OCI-LY1 (cell line): ENCODE measurements at regions not wholly inside any gene's neighbourhood (a gene's known extent, or its start where the extent isn't known, plus 50 kb on each side); places are given as distances from the start of the nearest gene placed in this dataset.

Source experiments
- H2AFZ ChIP-seq: fragments of 200-600 bp; sonication (generic), shearing (Covaris generic); 2 replicates; pipeline ENCODE4 v1.6.0; 2014; ENCODE audit warnings: antibody characterized with exemption, mild to moderate bottlenecking, low read length
- H3F3A ChIP-seq: fragments of 200-600 bp; sonication (generic), shearing (Covaris generic); 2 replicates; pipeline ENCODE4 v1.6.0; 2014; ENCODE audit warnings: mild to moderate bottlenecking, antibody characterized with exemption, low read length, moderate library complexity; ENCODE audit not compliant: insufficient read depth
- H3K27ac ChIP-seq: fragments of 200-600 bp; sonication (generic); 2 replicates; pipeline ENCODE4 v1.5.1; 2014; ENCODE audit warnings: low read length, mixed run types, mild to moderate bottlenecking, low read depth; ENCODE audit not compliant: poor library complexity, severe bottlenecking
- H3K27me3 ChIP-seq: fragments of 200-600 bp; sonication (generic); 2 replicates; pipeline ENCODE4 v1.6.0; 2014; ENCODE audit warnings: antibody characterized with exemption, mild to moderate bottlenecking, low read length, moderate library complexity; ENCODE audit not compliant: insufficient read depth
- H3K36me3 ChIP-seq: fragments of 200-600 bp; sonication (generic); 2 replicates; pipeline ENCODE4 v1.6.1; 2014; ENCODE audit warnings: mild to moderate bottlenecking, antibody characterized with exemption, low read length, moderate library complexity, mixed read lengths; ENCODE audit not compliant: insufficient read depth
- H3K4me1 ChIP-seq: fragments of 200-600 bp; sonication (generic); 2 replicates; pipeline ENCODE4 v1.5.1; 2014; ENCODE audit warnings: mild to moderate bottlenecking, low read length, moderate library complexity; ENCODE audit not compliant: insufficient read depth, severe bottlenecking
- H3K4me2 ChIP-seq: fragments of 200-600 bp; sonication (generic), shearing (Covaris generic); 2 replicates; pipeline ENCODE4 v1.6.1; 2014; ENCODE audit warnings: low read length
- H3K4me3 ChIP-seq: fragments of 200-600 bp; sonication (generic); 2 replicates; pipeline ENCODE4 v1.5.1; 2014; ENCODE audit warnings: low read length, low read depth, mild to moderate bottlenecking, mixed read lengths; ENCODE audit not compliant: poor library complexity, severe bottlenecking
- H3K79me2 ChIP-seq: fragments of 200-600 bp; shearing (Covaris generic); 2 replicates; pipeline ENCODE4 v1.6.1; 2016; ENCODE audit warnings: mixed run types, low read length, mixed read lengths; ENCODE audit not compliant: insufficient read depth
- H3K9ac ChIP-seq: fragments of 200-600 bp; sonication (generic), shearing (Covaris generic); 2 replicates; pipeline ENCODE4 v1.6.1; 2014; ENCODE audit warnings: mild to moderate bottlenecking, low read length, mixed read lengths
- H3K9me2 ChIP-seq: fragments of 200-600 bp; sonication (generic), shearing (Covaris generic); 2 replicates; pipeline ENCODE4 v1.6.1; 2014; ENCODE audit warnings: low read depth, mild to moderate bottlenecking, low read length, mixed read lengths
- H3K9me3 ChIP-seq: fragments of 200-600 bp; shearing (Covaris generic); 2 replicates; pipeline ENCODE4 v1.6.1; 2014; ENCODE audit warnings: low read length, mixed read lengths
- H4K20me1 ChIP-seq: fragments of 200-600 bp; sonication (generic), shearing (Covaris generic); 2 replicates; pipeline ENCODE4 v1.6.0; 2016; ENCODE audit warnings: mild to moderate bottlenecking, low read length; ENCODE audit not compliant: insufficient read depth
- EZH2 ChIP-seq: fragments of 200-600 bp; sonication (generic), shearing (Covaris generic); IDR thresholded peaks from 2 replicates; pipeline ENCODE4 v1.8.0; 2017; ENCODE audit warnings: borderline replicate concordance, mixed run types, mild to moderate bottlenecking, antibody characterized with exemption, low read length, moderate library complexity, mixed read lengths
- TF ChIP-seq, protein P1 (sequence below): fragments of 200-600 bp; sonication (generic), shearing (Covaris generic); IDR thresholded peaks from 2 replicates; pipeline ENCODE4 v1.5.1; 2017; ENCODE audit warnings: mild to moderate bottlenecking, antibody characterized with exemption, low read length, moderate library complexity, mixed read lengths

DNA sequence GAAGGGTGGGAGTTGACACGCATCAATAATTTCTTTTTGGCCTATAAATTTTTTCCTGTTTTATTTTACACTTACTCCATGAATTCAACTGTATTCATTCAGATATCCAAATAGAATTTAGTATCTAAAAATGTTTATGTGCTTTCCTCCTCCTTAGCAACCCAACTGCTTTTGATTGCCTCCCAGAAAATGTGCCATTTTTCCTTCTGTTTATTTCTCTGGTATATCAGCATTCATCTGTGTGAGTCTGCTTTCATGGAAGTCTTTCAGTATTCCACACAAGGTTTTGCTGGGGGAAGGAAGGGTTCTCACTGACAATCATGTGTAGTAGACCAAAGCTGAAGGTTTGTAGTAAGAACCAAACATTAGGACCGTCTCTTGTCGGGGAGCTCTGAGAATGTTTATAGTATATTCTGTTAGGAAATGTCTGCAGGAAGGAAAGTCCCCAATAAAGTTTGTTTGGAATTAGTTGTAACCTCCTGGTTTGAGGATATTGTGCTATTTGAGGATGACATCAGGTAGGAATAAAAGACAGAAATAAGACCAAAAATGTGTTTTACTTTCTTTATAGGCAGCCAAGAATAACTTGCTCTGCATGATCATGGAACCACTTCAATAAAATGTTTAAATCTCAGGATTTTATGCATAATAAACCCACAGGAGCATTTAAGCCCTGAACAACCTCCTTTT, 673.6 kb upstream of the INTU start:
- Histone ChIP-seq H3K4me2 (no peak overlapping the region), H3K27ac (no peak overlapping the region), H3K4me1 (no peaks in the 10 kb centered on the region), H3K9ac (no peak overlapping the region), H4K20me1 (no peaks in the 10 kb centered on the region), H3K9me2 (no peaks in the 10 kb centered on the region), H2AFZ (no peak overlapping the region), H3K9me3 (no peaks in the 10 kb centered on the region), H3K27me3 (no peaks in the 10 kb centered on the region), H3F3A (no peaks in the 10 kb centered on the region), H3K4me3 (no peak overlapping the region), H3K79me2 (no peaks in the 10 kb centered on the region), H3K36me3 (no peaks in the 10 kb centered on the region)
- TF ChIP-seq, protein P1, sequence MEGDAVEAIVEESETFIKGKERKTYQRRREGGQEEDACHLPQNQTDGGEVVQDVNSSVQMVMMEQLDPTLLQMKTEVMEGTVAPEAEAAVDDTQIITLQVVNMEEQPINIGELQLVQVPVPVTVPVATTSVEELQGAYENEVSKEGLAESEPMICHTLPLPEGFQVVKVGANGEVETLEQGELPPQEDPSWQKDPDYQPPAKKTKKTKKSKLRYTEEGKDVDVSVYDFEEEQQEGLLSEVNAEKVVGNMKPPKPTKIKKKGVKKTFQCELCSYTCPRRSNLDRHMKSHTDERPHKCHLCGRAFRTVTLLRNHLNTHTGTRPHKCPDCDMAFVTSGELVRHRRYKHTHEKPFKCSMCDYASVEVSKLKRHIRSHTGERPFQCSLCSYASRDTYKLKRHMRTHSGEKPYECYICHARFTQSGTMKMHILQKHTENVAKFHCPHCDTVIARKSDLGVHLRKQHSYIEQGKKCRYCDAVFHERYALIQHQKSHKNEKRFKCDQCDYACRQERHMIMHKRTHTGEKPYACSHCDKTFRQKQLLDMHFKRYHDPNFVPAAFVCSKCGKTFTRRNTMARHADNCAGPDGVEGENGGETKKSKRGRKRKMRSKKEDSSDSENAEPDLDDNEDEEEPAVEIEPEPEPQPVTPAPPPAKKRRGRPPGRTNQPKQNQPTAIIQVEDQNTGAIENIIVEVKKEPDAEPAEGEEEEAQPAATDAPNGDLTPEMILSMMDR: no peak
- no peak for TF ChIP-seq EZH2

DNA sequence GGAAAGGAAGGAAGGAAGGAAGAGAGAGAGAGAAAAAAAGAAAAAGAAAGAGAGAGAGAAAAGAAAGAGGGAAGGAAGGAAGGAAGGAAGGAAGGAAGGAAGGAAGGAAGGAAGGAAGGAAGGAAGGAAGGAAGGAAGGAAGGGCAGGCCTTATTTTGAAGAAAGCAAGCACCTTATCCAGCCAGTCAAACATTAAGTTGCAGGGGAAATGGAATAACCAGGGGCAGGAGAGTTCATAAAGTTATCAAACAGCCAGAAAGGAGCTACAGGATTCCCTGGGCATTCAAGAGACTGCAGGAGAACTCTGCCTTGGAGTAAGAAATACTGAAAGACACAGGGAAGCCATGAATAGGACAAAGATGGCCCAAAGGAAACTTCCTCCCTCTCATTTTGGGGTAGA, 672.0 kb upstream of the INTU start:
- Histone ChIP-seq H3K9ac (no peak overlapping the region), H3K4me2 (no peak overlapping the region), H3K4me1 (no peaks in the 10 kb centered on the region), H3K27ac (no peak overlapping the region), H4K20me1 (no peaks in the 10 kb centered on the region), H3K79me2 (no peaks in the 10 kb centered on the region), H3K4me3 (no peak overlapping the region), H3K27me3 (no peaks in the 10 kb centered on the region), H3K9me3 (no peaks in the 10 kb centered on the region), H3K9me2 (no peaks in the 10 kb centered on the region), H2AFZ (no peak overlapping the region), H3F3A (no peaks in the 10 kb centered on the region), H3K36me3 (no peaks in the 10 kb centered on the region)
- TF ChIP-seq EZH2: no peak
- TF ChIP-seq, protein P1: no peak

DNA sequence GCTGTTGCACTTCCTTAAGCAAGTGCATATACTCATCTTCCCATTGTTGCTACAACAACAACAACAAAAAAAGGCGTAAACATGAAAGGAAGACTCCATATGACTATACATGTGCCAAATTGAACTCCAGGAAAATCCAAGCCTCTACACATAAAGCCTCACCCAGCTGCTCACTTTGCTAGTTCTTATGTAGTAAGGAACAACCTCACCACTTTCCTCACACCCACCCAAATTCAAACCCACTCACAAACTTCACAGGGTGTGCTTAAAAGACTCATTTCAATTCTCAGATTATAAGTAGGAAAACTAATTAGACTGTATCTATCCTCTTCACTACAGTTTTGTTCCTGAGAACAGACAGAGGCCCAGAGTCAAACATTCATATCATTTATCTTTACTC, 671.1 kb upstream of the INTU start:
- TF ChIP-seq EZH2: no peak
- TF ChIP-seq, protein P1: no peak
- no peaks in the 10 kb centered on the region for H3K36me3 ChIP-seq
- H3K4me1 ChIP-seq: no peaks in the 10 kb centered on the region
- H3K27ac ChIP-seq: no peak overlapping the region
- no peaks in the 10 kb centered on the region for H3F3A ChIP-seq
- H3K79me2 ChIP-seq: no peaks in the 10 kb centered on the region
- no peaks in the 10 kb centered on the region for H3K9me2 ChIP-seq
- no peak overlapping the region for H3K4me2 ChIP-seq
- H4K20me1 ChIP-seq: no peaks in the 10 kb centered on the region
- no peak overlapping the region for H3K9ac ChIP-seq
- no peak overlapping the region for H3K4me3 ChIP-seq
- no peak overlapping the region for H2AFZ ChIP-seq
- no peaks in the 10 kb centered on the region for H3K27me3 ChIP-seq
- H3K9me3 ChIP-seq: no peaks in the 10 kb centered on the region
